C4-2B (cell line): ENCODE measurements at regions not wholly inside any gene's neighbourhood (a gene's known extent, or its start where the extent isn't known, plus 50 kb on each side); places are given as distances from the start of the nearest gene placed in this dataset.
"Not testable (repeated sequence)": the region's sequence is repeated elsewhere in the genome, so short reads cannot be mapped to it uniquely, and the experiment has no call there.

Experiments
- H3K27ac ChIP-seq: fragments of 450-650 bp; 2 replicates; pipeline ENCODE4 v1.5.1; 2017
- CTCF ChIP-seq: fragments of 450-650 bp; conservative IDR thresholded peaks from 2 replicates; pipeline ENCODE4 v1.5.1; 2017; ENCODE audit warnings: mild to moderate bottlenecking
- ZFX ChIP-seq: fragments of 450-650 bp; IDR thresholded peaks from 2 replicates; pipeline ENCODE4 v1.6.1; 2017

- TF ChIP-seq CTCF (no peak), ZFX (no peak)
- no peak overlapping the region for H3K27ac ChIP-seq
Observed at GRCh38 chr11:114787126-114787525, 108.8 kb downstream of the NXPE2 start.

GRCh38 chr11:114790910-114791309, 112.6 kb downstream of the NXPE2 start:
- TF ChIP-seq CTCF, result no peak
- no peak for TF ChIP-seq ZFX
- no peak overlapping the region for H3K27ac ChIP-seq

DNA sequence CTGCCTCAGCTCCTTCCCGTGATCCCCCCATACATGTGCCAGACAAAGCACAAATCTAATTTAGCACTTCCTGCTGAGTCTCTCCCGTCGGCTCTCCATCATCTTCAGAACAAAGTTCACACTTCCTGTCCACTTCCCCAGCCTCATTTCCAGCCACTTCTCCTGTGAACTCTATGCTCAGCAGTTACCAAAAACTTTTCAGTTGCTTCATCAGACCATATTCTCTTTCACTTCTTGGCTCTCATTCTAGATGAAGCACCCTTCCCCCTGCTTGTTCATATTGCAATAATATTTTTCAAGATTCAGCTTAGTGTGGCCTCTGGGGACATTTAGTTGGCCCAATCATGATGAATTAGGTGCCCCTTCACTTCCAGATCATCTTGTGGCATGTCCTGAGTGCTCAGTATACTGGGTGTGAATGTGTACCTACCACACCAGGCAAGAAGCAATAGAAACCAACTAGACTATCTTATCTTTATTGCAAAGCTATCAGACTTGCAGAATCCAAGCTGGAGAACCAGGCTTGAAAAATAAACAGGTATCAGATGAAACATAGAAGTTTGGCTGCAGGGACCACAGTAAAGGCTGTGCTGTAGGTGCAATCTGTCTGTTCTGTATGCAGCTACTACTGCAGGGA, 115.8 kb downstream of the NXPE2 start:
- no peak overlapping the region for H3K27ac ChIP-seq
- no peak for TF ChIP-seq CTCF
- no peak for TF ChIP-seq ZFX

DNA sequence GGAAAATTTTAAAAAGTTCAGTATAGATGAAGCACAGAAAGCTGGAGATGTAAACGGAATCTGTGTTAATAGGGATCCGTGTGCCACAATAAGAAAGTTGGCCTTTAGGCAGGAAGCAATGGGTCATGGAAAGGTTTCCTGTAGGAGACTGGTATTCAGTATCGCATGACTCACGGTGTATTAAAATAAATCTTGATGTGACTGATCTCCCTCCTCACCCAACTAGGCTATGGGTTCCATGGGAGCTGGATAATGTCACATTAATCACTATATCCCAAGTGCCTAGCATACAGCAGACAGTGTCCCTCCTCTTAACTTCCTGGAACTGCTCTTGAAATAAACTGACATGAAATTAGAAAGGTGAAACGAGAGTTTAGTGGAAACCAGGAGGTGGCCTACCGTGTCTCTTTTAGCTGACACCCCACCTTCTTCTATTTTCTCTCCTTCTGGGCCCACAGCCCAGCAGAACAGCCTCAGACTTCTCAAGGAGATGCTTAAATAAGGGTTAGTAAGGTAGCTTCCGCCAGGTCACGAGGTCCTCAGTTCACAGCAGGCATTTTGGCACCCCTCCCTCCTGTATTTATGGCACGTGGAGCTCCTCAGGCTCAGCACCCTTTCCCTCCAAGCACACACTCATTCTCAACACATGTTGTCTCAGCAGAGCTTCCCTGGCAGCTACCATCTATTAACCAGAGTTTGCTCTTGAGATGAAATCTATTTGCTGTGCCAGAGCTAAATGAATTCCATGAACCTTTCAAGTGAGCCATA, 118.8 kb downstream of the NXPE2 start:
- no peak for TF ChIP-seq ZFX
- no peak for TF ChIP-seq CTCF
- no peak overlapping the region for H3K27ac ChIP-seq

- TF ChIP-seq CTCF, result no peak
- TF ChIP-seq ZFX, result no peak
Observed at GRCh38 chr11:114799476-114799875, 121.1 kb downstream of the NXPE2 start.

GRCh38 chr11:114801773-114802172, 123.4 kb downstream of the NXPE2 start:
- no peak for TF ChIP-seq CTCF
- no peak for TF ChIP-seq ZFX
- H3K27ac ChIP-seq, result no peak overlapping the region

More at GRCh38 chr11:114799476-114799875, 121.1 kb downstream of the NXPE2 start:
- no peak overlapping the region for H3K27ac ChIP-seq

DNA sequence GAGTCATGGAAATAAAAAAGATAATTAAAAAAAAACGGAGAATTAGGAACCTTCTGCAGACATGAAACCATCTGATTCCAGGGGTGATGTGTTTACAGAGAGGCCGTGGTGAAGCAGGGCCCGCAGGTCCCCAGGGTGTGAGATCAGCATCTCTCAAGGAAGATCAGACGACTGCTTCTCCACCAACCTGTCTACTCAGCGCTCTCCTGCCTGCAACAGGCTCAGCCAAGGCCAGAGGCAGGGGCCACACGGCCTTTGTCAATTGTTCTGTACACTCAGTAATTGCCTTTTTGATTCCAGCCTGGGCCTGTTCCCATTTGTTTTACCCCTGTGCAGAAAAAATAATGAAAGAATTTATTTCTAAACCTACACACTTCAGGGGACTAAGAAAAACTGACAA, 124.6 kb downstream of the NXPE2 start:
- no peak overlapping the region for H3K27ac ChIP-seq
- TF ChIP-seq CTCF (no peak), ZFX (no peak)

GRCh38 chr11:114805431-114805830, 127.1 kb downstream of the NXPE2 start:
- not testable (repeated sequence) for H3K27ac ChIP-seq
